ENCODE measurements at regions not wholly inside any gene's neighbourhood (a gene's known extent, or its start where the extent isn't known, plus 50 kb on each side); places are given as distances from the start of the nearest gene placed in this dataset.

- no peak for TF ChIP-seq CTCF (IDR thresholded peaks at IDR 0.05; ENCODE audit: control insufficient read depth, insufficient read depth, low read depth, low read length, missing control alignments)
- no peak for DNase-seq (ENCODE audit: low read depth)
- H3K4me3 ChIP-seq (ENCODE audit: control insufficient read depth, low read depth, low read length): no peak overlapping the region
These were observed 439.0 kb upstream of the ASIC2 start for GRCh38 chr17:33732116-33732515.

- no peak for DNase-seq (ENCODE audit: low read depth)
- no peak overlapping the region for H3K4me3 ChIP-seq (ENCODE audit: control insufficient read depth, low read depth, low read length)
- no peak for TF ChIP-seq CTCF (IDR thresholded peaks at IDR 0.05; ENCODE audit: control insufficient read depth, insufficient read depth, low read depth, low read length, missing control alignments)
These were observed 446.6 kb upstream of the ASIC2 start for GRCh38 chr17:33739714-33740113.

GRCh38 chr17:33745047-33745760 is 452.1 kb upstream of the ASIC2 start:
- no peak for DNase-seq (ENCODE audit: low read depth)
- TF ChIP-seq CTCF (IDR thresholded peaks at IDR 0.05; ENCODE audit: control insufficient read depth, insufficient read depth, low read depth, low read length, missing control alignments): no peak
- no peak overlapping the region for H3K4me3 ChIP-seq (ENCODE audit: control insufficient read depth, low read depth, low read length)

GRCh38 chr17:33749171-33749570 is 456.1 kb upstream of the ASIC2 start:
- H3K4me3 ChIP-seq (ENCODE audit: control insufficient read depth, low read depth, low read length): no peak overlapping the region
- no peak for DNase-seq (ENCODE audit: low read depth)
- TF ChIP-seq CTCF (IDR thresholded peaks at IDR 0.05; ENCODE audit: control insufficient read depth, insufficient read depth, low read depth, low read length, missing control alignments): no peak

- no peak overlapping the region for H3K4me3 ChIP-seq (ENCODE audit: control insufficient read depth, low read depth, low read length)
- peak; percentile 96 for TF ChIP-seq CTCF (IDR thresholded peaks at IDR 0.05; ENCODE audit: control insufficient read depth, insufficient read depth, low read depth, low read length, missing control alignments)
- DNase-seq (ENCODE audit: low read depth): peak; percentile 23
These were observed 458.0 kb upstream of the ASIC2 start for GRCh38 chr17:33750943-33751701.

GRCh38 chr17:33751702-33752065 is 458.6 kb upstream of the ASIC2 start:
- TF ChIP-seq CTCF (IDR thresholded peaks at IDR 0.05; ENCODE audit: control insufficient read depth, insufficient read depth, low read depth, low read length, missing control alignments): no peak
- no peak for DNase-seq (ENCODE audit: low read depth)
- H3K4me3 ChIP-seq (ENCODE audit: control insufficient read depth, low read depth, low read length): no peak overlapping the region

Data from AG09309 (cell line).